ENCODE measurements at regions not wholly inside any gene's neighbourhood (a gene's known extent, or its start where the extent isn't known, plus 50 kb on each side); places are given as distances from the start of the nearest gene placed in this dataset.

GRCh38 chr3:105013657-105014056, 353.1 kb upstream of the ALCAM start:
- intact Hi-C loops (cut with DNase I), result no loop called here
- Histone ChIP-seq H3K4me3 (no peak overlapping the region), H3K4me1 (no peaks in the 10 kb centered on the region), H3K9me3 (no peaks in the 10 kb centered on the region), H3K27ac (replicated peaks in 1 of 4) (no peak overlapping the region), H3K27me3 (no peaks in the 10 kb centered on the region), H3K36me3 (no peaks in the 10 kb centered on the region)
- DNase-seq (ENCODE audit: extremely low spot score), result no peak
- WGBS, result 78% methylated on average over 2 of the region's 2 CpGs
- TF ChIP-seq POLR2AphosphoS5 (IDR thresholded peaks at IDR 0.05) (no peak), POLR2A (IDR thresholded peaks at IDR 0.05; ENCODE audit: low read depth) (no peak), EP300 (IDR thresholded peaks at IDR 0.05) (no peak), CTCF (IDR thresholded peaks at IDR 0.05) (no peak)

GRCh38 chr3:105014631-105015030, 352.1 kb upstream of the ALCAM start:
- WGBS, result 52% methylated on average over 1 of the region's 1 CpG
- H3K9me3 ChIP-seq, result no peaks in the 10 kb centered on the region
- H3K27ac ChIP-seq (replicated peaks in 1 of 4), result no peak overlapping the region
- H3K4me3 ChIP-seq, result no peak overlapping the region
- no peaks in the 10 kb centered on the region for H3K27me3 ChIP-seq
- intact Hi-C loops (cut with DNase I), result no loop called here
- no peaks in the 10 kb centered on the region for H3K4me1 ChIP-seq
- TF ChIP-seq CTCF (IDR thresholded peaks at IDR 0.05) (no peak), EP300 (IDR thresholded peaks at IDR 0.05) (no peak), POLR2AphosphoS5 (IDR thresholded peaks at IDR 0.05) (no peak), POLR2A (IDR thresholded peaks at IDR 0.05; ENCODE audit: low read depth) (no peak)
- H3K36me3 ChIP-seq, result no peaks in the 10 kb centered on the region
- no peak for DNase-seq (ENCODE audit: extremely low spot score)

- Histone ChIP-seq H3K36me3 (no peaks in the 10 kb centered on the region), H3K27ac (replicated peaks in 1 of 4) (no peak overlapping the region), H3K27me3 (no peaks in the 10 kb centered on the region), H3K4me1 (no peaks in the 10 kb centered on the region), H3K4me3 (no peak overlapping the region), H3K9me3 (no peaks in the 10 kb centered on the region)
- no peak for DNase-seq (ENCODE audit: extremely low spot score)
- 82% methylated on average over 2 of the region's 2 CpGs for WGBS
- TF ChIP-seq POLR2AphosphoS5 (IDR thresholded peaks at IDR 0.05) (no peak), EP300 (IDR thresholded peaks at IDR 0.05) (no peak), POLR2A (IDR thresholded peaks at IDR 0.05; ENCODE audit: low read depth) (no peak), CTCF (IDR thresholded peaks at IDR 0.05) (no peak)
- intact Hi-C loops (cut with DNase I), result no loop called here
Observed at GRCh38 chr3:105022813-105023212, 343.9 kb upstream of the ALCAM start.

GRCh38 chr3:105030211-105030610, 336.5 kb upstream of the ALCAM start:
- Histone ChIP-seq H3K4me3 (no peak overlapping the region), H3K4me1 (no peaks in the 10 kb centered on the region), H3K36me3 (no peaks in the 10 kb centered on the region), H3K9me3 (no peaks in the 10 kb centered on the region), H3K27me3 (no peaks in the 10 kb centered on the region), H3K27ac (replicated peaks in 1 of 4) (no peak overlapping the region)
- no peak for TF ChIP-seq EP300 (IDR thresholded peaks at IDR 0.05)
- no peak for TF ChIP-seq POLR2A (IDR thresholded peaks at IDR 0.05; ENCODE audit: low read depth)
- TF ChIP-seq POLR2AphosphoS5 (IDR thresholded peaks at IDR 0.05), result no peak
- no peak for TF ChIP-seq CTCF (IDR thresholded peaks at IDR 0.05)
- DNase-seq (ENCODE audit: extremely low spot score), result no peak
- WGBS, result 86% methylated on average over 1 of the region's 1 CpG
- intact Hi-C loops (cut with DNase I), result no loop called here

- H3K4me3 ChIP-seq, result no peak overlapping the region
- no peak for DNase-seq (ENCODE audit: extremely low spot score)
- H3K9me3 ChIP-seq, result no peaks in the 10 kb centered on the region
- no peak overlapping the region for H3K27ac ChIP-seq (replicated peaks in 1 of 4)
- intact Hi-C loops (cut with DNase I), result no loop called here
- no peak for TF ChIP-seq POLR2A (IDR thresholded peaks at IDR 0.05; ENCODE audit: low read depth)
- no peak for TF ChIP-seq CTCF (IDR thresholded peaks at IDR 0.05)
- no peaks in the 10 kb centered on the region for H3K27me3 ChIP-seq
- H3K36me3 ChIP-seq, result no peaks in the 10 kb centered on the region
- H3K4me1 ChIP-seq, result no peaks in the 10 kb centered on the region
- WGBS, result 72% methylated on average over 5 of the region's 5 CpGs
Observed at GRCh38 chr3:105032541-105032940, 334.2 kb upstream of the ALCAM start.
